GM21619 (cell line): ENCODE measurements at regions not wholly inside any gene's neighbourhood (a gene's known extent, or its start where the extent isn't known, plus 50 kb on each side); places are given as distances from the start of the nearest gene placed in this dataset.

Experiments used
- ATAC-seq: cut with Tn5 transposase; IDR thresholded peaks from one replicate; pipeline ENCODE4 v1.9.1; 2021; ENCODE audit not compliant: unreplicated experiment

- no peak for ATAC-seq
Observed at GRCh38 chr1:222370913-222371675, 176.8 kb downstream of the HHIPL2 start.

- no peak for ATAC-seq
Observed at GRCh38 chr1:222370081-222370912, 177.6 kb downstream of the HHIPL2 start.

DNA sequence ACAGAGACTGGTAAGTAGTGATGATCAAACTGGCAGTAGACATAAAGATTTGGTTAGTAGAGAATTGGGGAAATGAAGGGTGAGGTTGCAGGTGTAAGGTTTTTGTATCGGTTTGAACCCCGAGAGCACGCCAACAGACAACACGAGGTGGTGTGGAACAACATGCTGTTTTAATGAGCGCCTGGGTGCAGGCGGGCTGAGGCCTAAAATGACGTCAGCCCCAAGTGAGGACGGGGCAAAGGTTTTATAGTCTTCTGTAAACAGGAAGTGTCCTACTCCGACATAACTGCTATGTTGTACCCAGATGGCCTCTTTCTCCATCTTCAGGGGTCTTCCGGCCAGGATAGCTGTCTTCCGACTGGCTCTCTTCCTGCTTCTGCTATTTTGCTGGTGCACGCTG is 178.8 kb downstream of the HHIPL2 start:
- no peak for ATAC-seq

DNA sequence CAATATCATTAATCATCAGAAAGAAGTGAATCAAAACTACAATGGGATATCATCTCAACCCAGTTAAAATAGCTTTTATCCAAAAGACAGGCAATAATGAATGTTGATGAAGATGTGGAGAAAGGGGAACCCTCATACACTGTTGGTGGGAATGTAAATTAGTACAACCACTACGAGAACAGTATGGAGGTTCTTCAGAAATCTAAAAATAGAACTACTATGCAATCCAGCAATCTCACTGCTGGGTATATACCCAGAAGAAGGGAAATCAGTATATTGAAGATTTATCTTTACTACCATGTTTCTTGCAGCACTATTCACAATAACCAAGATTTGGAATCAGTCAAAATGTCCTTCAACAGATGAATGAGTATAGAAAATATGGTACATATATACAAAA is 189.8 kb downstream of the HHIPL2 start:
- ATAC-seq = no peak

- ATAC-seq = no peak
Observed at GRCh38 chr1:222357252-222357651, 190.7 kb downstream of the HHIPL2 start.

GRCh38 chr1:222347627-222348026 is 200.3 kb downstream of the HHIPL2 start:
- ATAC-seq = no peak

GRCh38 chr1:222346955-222347354 is 200.9 kb downstream of the HHIPL2 start:
- ATAC-seq = no peak

GRCh38 chr1:222339376-222339947 is 208.4 kb downstream of the HHIPL2 start:
- no peak for ATAC-seq

DNA sequence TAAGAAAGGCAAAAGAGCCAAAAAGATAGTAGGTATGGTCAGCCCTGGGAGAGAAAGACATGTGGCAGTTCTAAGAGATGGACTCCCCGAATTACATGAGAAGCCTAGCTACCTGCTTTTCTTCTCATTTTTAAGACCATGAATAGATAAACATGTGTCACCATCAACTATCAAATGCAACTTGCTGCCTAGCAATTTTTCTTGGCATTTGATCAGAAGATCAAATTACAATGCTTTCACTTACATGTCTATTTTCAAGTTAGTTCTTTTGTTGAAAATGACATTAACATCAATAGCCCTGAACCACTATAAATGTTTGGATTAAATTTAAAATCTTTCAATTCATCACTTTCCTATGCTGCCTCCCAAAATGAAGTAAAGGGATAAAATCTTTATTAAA is 212.3 kb downstream of the HHIPL2 start:
- no peak for ATAC-seq

DNA sequence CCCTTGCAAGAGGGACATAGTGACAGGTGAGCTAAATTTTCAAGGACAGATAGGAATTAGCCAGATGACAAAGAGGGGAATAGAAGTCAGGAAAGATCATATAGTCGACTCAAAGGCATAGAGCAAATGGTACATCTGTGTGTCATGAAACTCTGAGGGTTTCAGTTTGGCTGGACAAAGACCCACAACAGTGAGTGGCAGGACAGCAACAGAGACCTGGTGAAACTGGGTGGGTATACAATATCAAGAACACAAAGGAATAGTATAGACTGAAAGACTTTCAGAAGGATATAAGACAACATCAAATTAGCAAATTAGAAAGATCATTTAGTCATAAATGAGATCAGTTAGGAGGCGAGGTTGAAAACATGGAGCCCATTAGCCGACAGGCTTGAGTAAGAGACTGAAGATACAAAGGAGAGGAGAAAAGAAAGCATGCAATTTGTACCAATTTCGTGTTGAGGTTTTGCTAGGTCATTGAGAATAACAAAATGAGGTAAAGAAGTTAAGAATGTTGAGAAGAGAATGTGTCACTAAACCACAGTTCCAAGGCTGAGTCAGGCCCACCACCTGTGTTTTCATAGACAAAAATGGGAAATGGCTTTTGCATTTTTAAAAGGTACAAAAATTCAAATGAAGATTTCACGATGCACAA is 213.8 kb downstream of the HHIPL2 start:
- no peak for ATAC-seq

DNA sequence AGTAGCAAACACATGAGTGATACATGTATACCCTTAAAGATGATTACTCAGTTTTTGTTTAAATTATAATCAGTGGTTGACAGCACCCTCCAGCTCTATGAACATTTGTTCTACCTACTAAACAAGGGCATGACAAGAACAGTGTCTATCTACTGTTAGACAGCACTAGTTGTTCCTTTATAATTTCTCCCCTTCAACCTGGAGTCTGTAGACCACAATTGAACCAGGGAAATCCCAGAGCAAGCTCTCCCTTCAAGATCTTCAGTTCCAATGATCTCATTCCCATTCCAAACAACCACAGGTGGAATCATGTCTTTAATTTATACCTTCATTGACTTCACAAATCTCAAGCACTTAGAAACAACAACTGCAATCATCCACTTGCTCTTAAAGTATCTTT is 216.1 kb downstream of the HHIPL2 start:
- ATAC-seq = no peak

GRCh38 chr1:222331340-222331739 is 216.6 kb downstream of the HHIPL2 start:
- ATAC-seq = no peak

GRCh38 chr1:222329493-222330045 is 218.3 kb downstream of the HHIPL2 start:
- no peak for ATAC-seq

DNA sequence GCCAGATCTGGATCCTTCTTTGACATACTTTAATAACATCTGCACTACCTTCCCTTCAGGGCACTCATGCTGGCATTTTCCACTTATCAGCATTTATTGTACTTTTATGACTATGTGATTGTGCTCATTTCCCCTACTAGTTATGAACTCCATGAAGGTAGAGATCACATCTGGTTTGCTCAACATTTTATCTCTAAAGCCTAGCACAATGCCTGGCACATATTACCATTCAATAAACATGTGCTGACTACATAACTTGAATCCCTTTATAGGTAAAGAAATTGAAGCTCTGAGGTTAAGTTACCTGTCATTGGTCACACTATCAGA is 221.2 kb downstream of the HHIPL2 start:
- ATAC-seq = no peak

- no peak for ATAC-seq
Observed at GRCh38 chr1:222326006-222326709, 221.7 kb downstream of the HHIPL2 start.

- no peak for ATAC-seq
Observed at GRCh38 chr1:222325506-222325905, 222.4 kb downstream of the HHIPL2 start.

- no peak for ATAC-seq
Observed at GRCh38 chr1:222314839-222315238, 233.1 kb downstream of the HHIPL2 start.

GRCh38 chr1:222310836-222311235 is 237.1 kb downstream of the HHIPL2 start:
- ATAC-seq = peak; percentile 72

DNA sequence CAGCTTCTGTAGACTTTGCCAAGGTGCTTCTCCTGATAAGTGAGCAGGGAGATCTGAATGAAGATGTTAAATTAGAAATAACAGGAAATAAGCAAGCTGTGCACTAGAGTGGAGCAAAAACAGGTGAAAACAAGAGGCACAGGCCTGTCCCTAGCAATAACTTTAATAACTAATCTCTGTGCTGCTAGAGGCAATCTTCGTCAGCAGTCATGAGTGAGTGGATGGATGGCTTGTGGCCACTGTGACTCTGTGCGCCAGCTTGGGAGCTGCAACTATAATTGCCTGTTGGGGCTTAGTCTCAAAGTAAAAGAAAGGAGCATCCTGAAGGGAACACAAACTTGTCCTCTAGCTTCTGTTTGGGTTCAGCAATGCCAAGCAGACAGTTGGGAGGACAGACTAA is 240.3 kb downstream of the HHIPL2 start:
- ATAC-seq = no peak

GRCh38 chr1:222306512-222306911 is 241.4 kb downstream of the HHIPL2 start:
- no peak for ATAC-seq

- no peak for ATAC-seq
Observed at GRCh38 chr1:222306011-222306410, 241.9 kb downstream of the HHIPL2 start.
